Hepatocyte (in vitro differentiated cells): ENCODE measurements at regions not wholly inside any gene's neighbourhood (a gene's known extent, or its start where the extent isn't known, plus 50 kb on each side); places are given as distances from the start of the nearest gene placed in this dataset.
"Not testable (repeated sequence)": the region's sequence is repeated elsewhere in the genome, so short reads cannot be mapped to it uniquely, and the experiment has no call there.

ENCODE experiments used
- DNase-seq: peaks from one replicate; pipeline ENCODE4 v3.0.0-alpha.2; 2016; ENCODE audit warnings: low spot score
- H2AFZ ChIP-seq: fragments of 200-600 bp; sonication (generic); 2 replicates; pipeline ENCODE4 v1.6.0; 2016; ENCODE audit warnings: antibody characterized with exemption, mild to moderate bottlenecking
- H3K27ac ChIP-seq: fragments of 200-600 bp; sonication (generic); 2 replicates; pipeline ENCODE4 v1.5.1; 2016; ENCODE audit warnings: mild to moderate bottlenecking
- H3K27me3 ChIP-seq: fragments of 200-600 bp; sonication (generic); 2 replicates; pipeline ENCODE4 v1.6.1; 2016
- H3K36me3 ChIP-seq: fragments of 200-600 bp; sonication (generic); replicated peaks from 2 replicates; pipeline ENCODE4 v1.5.1; 2016; ENCODE audit warnings: low read depth; ENCODE audit not compliant: insufficient read depth
- H3K4me1 ChIP-seq: fragments of 200-600 bp; sonication (generic); 2 replicates; pipeline ENCODE4 v1.5.1; 2016; ENCODE audit warnings: mild to moderate bottlenecking, moderate library complexity; ENCODE audit not compliant: insufficient read depth
- H3K4me2 ChIP-seq: fragments of 200-600 bp; sonication (generic); 2 replicates; pipeline ENCODE4 v1.6.0; 2016
- H3K4me3 ChIP-seq: fragments of 200-600 bp; sonication (generic); 2 replicates; pipeline ENCODE4 v1.5.1; 2016; ENCODE audit warnings: mild to moderate bottlenecking
- H3K79me2 ChIP-seq: fragments of 200-600 bp; sonication (generic); 2 replicates; pipeline ENCODE4 v1.6.0; 2017; ENCODE audit warnings: mild to moderate bottlenecking
- H3K9me2 ChIP-seq: fragments of 200-600 bp; sonication (generic); replicated peaks from 2 replicates; pipeline ENCODE4 v1.6.0; 2017; ENCODE audit warnings: mild to moderate bottlenecking; ENCODE audit not compliant: insufficient read depth
- H3K9me3 ChIP-seq: fragments of 200-600 bp; sonication (generic); 2 replicates; pipeline ENCODE4 v1.5.1; 2016; ENCODE audit warnings: low read depth, mild to moderate bottlenecking
- H4K20me1 ChIP-seq: fragments of 200-600 bp; sonication (generic); 2 replicates; pipeline ENCODE4 v1.6.0; 2016; ENCODE audit warnings: mild to moderate bottlenecking; ENCODE audit not compliant: insufficient read depth, poor library complexity, severe bottlenecking
- EZH2 ChIP-seq: fragments of 200-600 bp; sonication (generic); IDR thresholded peaks from 2 replicates; pipeline ENCODE4 v1.6.1; 2016; ENCODE audit warnings: antibody characterized with exemption, mild to moderate bottlenecking, borderline replicate concordance
- EZH2phosphoT487 ChIP-seq: fragments of 200-600 bp; sonication (generic); IDR thresholded peaks from one replicate; pipeline ENCODE4 v1.6.1; 2018; ENCODE audit warnings: antibody characterized with exemption, mild to moderate bottlenecking, low read depth, moderate library complexity; ENCODE audit not compliant: unreplicated experiment, severe bottlenecking
- WGBS: methylation state at CpG from one replicate; pipeline ENCODE4 v1.1.6; 2016; ENCODE audit warnings: low lambda C conversion rate; ENCODE audit errors: missing lambda C conversion rate; 5-methylcytosine and 5-hydroxymethylcytosine counted together
- TF ChIP-seq, protein P1 (sequence below): fragments of 200-600 bp; sonication (generic); IDR thresholded peaks from 2 replicates; pipeline ENCODE4 v1.5.1; 2016; ENCODE audit warnings: antibody characterized with exemption, mild to moderate bottlenecking; ENCODE audit not compliant: poor library complexity

DNA sequence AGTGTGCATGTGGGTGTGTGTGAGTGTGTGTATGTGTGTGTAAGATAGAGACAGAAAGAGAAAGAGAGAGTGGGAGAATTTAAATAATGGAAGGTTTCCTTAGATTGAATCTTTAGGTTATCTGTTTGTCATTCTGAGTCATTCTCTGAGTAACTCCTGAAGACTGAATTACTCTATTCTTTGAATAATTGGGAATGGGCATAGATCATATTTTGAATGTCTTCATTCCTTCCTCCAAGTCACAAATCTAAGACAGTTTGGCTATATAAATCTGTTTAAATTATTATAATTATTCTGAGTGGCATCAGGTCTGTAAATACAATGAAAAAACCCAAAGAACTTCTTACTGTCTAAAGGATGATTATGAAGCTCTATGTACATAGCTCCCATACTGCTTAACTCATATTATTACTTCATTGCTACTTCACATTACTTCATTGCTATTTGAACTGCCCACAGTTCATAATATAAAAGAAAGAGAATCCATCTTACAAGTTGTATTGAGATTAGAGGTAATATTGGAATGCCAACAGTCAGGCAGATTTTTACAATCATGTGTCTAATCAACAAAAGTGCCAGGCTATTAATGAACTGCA is 346.6 kb upstream of the CCDC179 start:
- Histone ChIP-seq H3K4me3 (no peak overlapping the region), H3K27me3 (no peaks in the 10 kb centered on the region), H2AFZ (no peak overlapping the region), H3K9me3 (no peaks in the 10 kb centered on the region), H3K9me2 (no peaks in the 10 kb centered on the region), H3K27ac (no peak overlapping the region), H3K36me3 (no peaks in the 10 kb centered on the region), H3K4me1 (no peaks in the 10 kb centered on the region), H3K4me2 (no peak overlapping the region), H3K79me2 (no peaks in the 10 kb centered on the region), H4K20me1 (no peaks in the 10 kb centered on the region)
- TF ChIP-seq EZH2 (no peak), EZH2phosphoT487 (no peak)
- TF ChIP-seq, protein P1, sequence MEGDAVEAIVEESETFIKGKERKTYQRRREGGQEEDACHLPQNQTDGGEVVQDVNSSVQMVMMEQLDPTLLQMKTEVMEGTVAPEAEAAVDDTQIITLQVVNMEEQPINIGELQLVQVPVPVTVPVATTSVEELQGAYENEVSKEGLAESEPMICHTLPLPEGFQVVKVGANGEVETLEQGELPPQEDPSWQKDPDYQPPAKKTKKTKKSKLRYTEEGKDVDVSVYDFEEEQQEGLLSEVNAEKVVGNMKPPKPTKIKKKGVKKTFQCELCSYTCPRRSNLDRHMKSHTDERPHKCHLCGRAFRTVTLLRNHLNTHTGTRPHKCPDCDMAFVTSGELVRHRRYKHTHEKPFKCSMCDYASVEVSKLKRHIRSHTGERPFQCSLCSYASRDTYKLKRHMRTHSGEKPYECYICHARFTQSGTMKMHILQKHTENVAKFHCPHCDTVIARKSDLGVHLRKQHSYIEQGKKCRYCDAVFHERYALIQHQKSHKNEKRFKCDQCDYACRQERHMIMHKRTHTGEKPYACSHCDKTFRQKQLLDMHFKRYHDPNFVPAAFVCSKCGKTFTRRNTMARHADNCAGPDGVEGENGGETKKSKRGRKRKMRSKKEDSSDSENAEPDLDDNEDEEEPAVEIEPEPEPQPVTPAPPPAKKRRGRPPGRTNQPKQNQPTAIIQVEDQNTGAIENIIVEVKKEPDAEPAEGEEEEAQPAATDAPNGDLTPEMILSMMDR = no peak
- no peak for DNase-seq

DNA sequence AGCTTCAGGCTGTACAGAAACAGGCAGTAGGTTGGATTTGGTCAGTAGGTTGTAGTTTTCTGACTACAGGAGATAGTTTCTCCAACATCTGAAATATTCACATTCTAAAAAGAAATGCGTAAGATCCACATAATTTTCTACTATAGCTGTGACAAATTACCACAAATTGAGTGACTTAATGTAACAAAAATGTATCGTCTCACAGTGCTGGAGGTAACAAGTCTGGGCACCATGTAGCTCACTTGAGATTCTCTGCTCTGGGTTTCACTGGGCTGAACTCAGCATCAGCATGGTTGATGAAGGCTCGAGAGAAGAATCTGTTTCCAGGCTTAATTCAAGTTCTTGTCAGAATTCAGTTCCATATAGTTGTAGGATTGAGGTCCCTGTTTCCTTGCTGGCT is 350.9 kb upstream of the CCDC179 start:
- Histone ChIP-seq H3K9me3 (no peaks in the 10 kb centered on the region), H2AFZ (no peak overlapping the region), H3K36me3 (no peaks in the 10 kb centered on the region), H3K4me2 (no peak overlapping the region), H3K9me2 (no peaks in the 10 kb centered on the region), H3K27ac (no peak overlapping the region), H3K4me1 (no peaks in the 10 kb centered on the region), H3K4me3 (no peak overlapping the region), H4K20me1 (no peaks in the 10 kb centered on the region), H3K27me3 (no peaks in the 10 kb centered on the region), H3K79me2 (no peaks in the 10 kb centered on the region)
- 97% methylated on average over 3 of the region's 3 CpGs for WGBS
- no peak for TF ChIP-seq EZH2phosphoT487
- TF ChIP-seq, protein P1 = no peak
- no peak for TF ChIP-seq EZH2
- no peak for DNase-seq

GRCh38 chr11:23212807-23213206 is 352.5 kb upstream of the CCDC179 start:
- Histone ChIP-seq H3K79me2 (no peaks in the 10 kb centered on the region), H3K9me3 (no peaks in the 10 kb centered on the region), H3K4me2 (no peak overlapping the region), H2AFZ (no peak overlapping the region), H3K4me1 (no peaks in the 10 kb centered on the region), H4K20me1 (no peaks in the 10 kb centered on the region), H3K27ac (no peak overlapping the region), H3K9me2 (no peaks in the 10 kb centered on the region), H3K27me3 (no peaks in the 10 kb centered on the region), H3K4me3 (no peak overlapping the region), H3K36me3 (no peaks in the 10 kb centered on the region)
- no peak for TF ChIP-seq EZH2
- TF ChIP-seq, protein P1 = no peak
- TF ChIP-seq EZH2phosphoT487 = no peak
- no peak for DNase-seq
- 36% methylated on average over 1 of the region's 1 CpG for WGBS

GRCh38 chr11:23217072-23217471 is 356.8 kb upstream of the CCDC179 start:
- Histone ChIP-seq H3K4me3 (no peak overlapping the region), H3K27me3 (no peaks in the 10 kb centered on the region), H3K36me3 (no peaks in the 10 kb centered on the region), H3K4me2 (no peak overlapping the region), H3K79me2 (no peaks in the 10 kb centered on the region), H3K9me3 (no peaks in the 10 kb centered on the region), H4K20me1 (no peaks in the 10 kb centered on the region), H2AFZ (no peak overlapping the region), H3K27ac (no peak overlapping the region), H3K9me2 (no peaks in the 10 kb centered on the region), H3K4me1 (no peaks in the 10 kb centered on the region)
- no peak for DNase-seq
- TF ChIP-seq EZH2 = no peak
- no peak for TF ChIP-seq EZH2phosphoT487
- TF ChIP-seq, protein P1 = no peak
- 95% methylated on average over 9 of the region's 9 CpGs for WGBS

- not testable (repeated sequence) for H3K9me2 ChIP-seq, H3K79me2 ChIP-seq, DNase-seq, H3K9me3 ChIP-seq, H3K36me3 ChIP-seq, H3K27ac ChIP-seq, H4K20me1 ChIP-seq, H3K4me2 ChIP-seq, H2AFZ ChIP-seq, H3K4me3 ChIP-seq, H3K27me3 ChIP-seq, H3K4me1 ChIP-seq
- WGBS = 87% methylated on average over 3 of the region's 3 CpGs
Measured at GRCh38 chr11:23220086-23220485, 359.8 kb upstream of the CCDC179 start.
